ENCODE measurements at regions not wholly inside any gene's neighbourhood (a gene's known extent, or its start where the extent isn't known, plus 50 kb on each side); places are given as distances from the start of the nearest gene placed in this dataset.

- H3K4ac ChIP-seq (ENCODE audit: low read depth, low read length): no peak overlapping the region
- peaks cover 0 to 3% of the 10 kb centered on the region in 2 experiments; a peak in 2 of 4 replicates for H3K4me1 Mint-ChIP-seq
- no peak overlapping the region for H2BK5ac ChIP-seq (ENCODE audit: insufficient read length, low read length)
- H2BK20ac ChIP-seq (ENCODE audit: low read depth, low read length, poor library complexity, severe bottlenecking): no peak overlapping the region
- no peak overlapping the region for H4K8ac ChIP-seq (replicated peaks; ENCODE audit: insufficient read length, low read depth, low read length)
- H3K23me2 ChIP-seq (ENCODE audit: insufficient read length, low read depth, low read length, poor library complexity, severe bottlenecking): no peaks in the 10 kb centered on the region
- DNase-seq: no peak
- H3K56ac ChIP-seq (ENCODE audit: insufficient read length, low read depth, low read length): no peak overlapping the region
- H3K9ac ChIP-seq (ENCODE audit: extremely low read depth, insufficient read length, low read length): no peak overlapping the region
- no peak overlapping the region for H2AK5ac ChIP-seq (ENCODE audit: insufficient read length, low read length)
- H3K27me3 ChIP-seq (ENCODE audit: insufficient read depth, low read length): peaks cover 3% of the 10 kb centered on the region; the same call in 1 of the 2 replicates
- H3T11ph ChIP-seq (ENCODE audit: low read length): no peak overlapping the region
- no peak overlapping the region for H2BK12ac ChIP-seq (ENCODE audit: insufficient read length, low read depth, low read length)
- no peak overlapping the region for H3K4me3 Mint-ChIP-seq
- H4K5ac ChIP-seq (ENCODE audit: insufficient read length, low read depth, low read length): no peak overlapping the region
- H2BK15ac ChIP-seq (ENCODE audit: low read depth, low read length): no peak overlapping the region
- peaks cover 29% of the 10 kb centered on the region for H3K27me3 Mint-ChIP-seq (ENCODE audit: low read depth)
- no peaks in the 10 kb centered on the region for H3K36me3 Mint-ChIP-seq (ENCODE audit: insufficient read depth in 1 of 3, low read depth in 3 of 3)
- no peaks in the 10 kb centered on the region for H3K4me1 ChIP-seq (ENCODE audit: insufficient read depth, low read length)
- no peak overlapping the region for H3K18ac ChIP-seq (ENCODE audit: insufficient read length, low read depth, low read length)
- H3K14ac ChIP-seq (ENCODE audit: insufficient read depth, low read length): no peak overlapping the region
- no CpG with 5 or more reads among the region's 4 CpGs for WGBS (ENCODE audit: extremely low coverage, insufficient read length, low lambda C conversion rate)
- no peak overlapping the region for H3K27ac Mint-ChIP-seq
- H3K4me2 ChIP-seq (ENCODE audit: insufficient read depth, insufficient read length, low read length): no peak overlapping the region
- no peak overlapping the region for H3K27ac ChIP-seq (ENCODE audit: insufficient read length, low read depth, low read length)
- TF ChIP-seq, protein P1, sequence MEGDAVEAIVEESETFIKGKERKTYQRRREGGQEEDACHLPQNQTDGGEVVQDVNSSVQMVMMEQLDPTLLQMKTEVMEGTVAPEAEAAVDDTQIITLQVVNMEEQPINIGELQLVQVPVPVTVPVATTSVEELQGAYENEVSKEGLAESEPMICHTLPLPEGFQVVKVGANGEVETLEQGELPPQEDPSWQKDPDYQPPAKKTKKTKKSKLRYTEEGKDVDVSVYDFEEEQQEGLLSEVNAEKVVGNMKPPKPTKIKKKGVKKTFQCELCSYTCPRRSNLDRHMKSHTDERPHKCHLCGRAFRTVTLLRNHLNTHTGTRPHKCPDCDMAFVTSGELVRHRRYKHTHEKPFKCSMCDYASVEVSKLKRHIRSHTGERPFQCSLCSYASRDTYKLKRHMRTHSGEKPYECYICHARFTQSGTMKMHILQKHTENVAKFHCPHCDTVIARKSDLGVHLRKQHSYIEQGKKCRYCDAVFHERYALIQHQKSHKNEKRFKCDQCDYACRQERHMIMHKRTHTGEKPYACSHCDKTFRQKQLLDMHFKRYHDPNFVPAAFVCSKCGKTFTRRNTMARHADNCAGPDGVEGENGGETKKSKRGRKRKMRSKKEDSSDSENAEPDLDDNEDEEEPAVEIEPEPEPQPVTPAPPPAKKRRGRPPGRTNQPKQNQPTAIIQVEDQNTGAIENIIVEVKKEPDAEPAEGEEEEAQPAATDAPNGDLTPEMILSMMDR (conservative IDR thresholded peaks at IDR 0.05): no peak
- H3K9me3 Mint-ChIP-seq: no peaks in the 10 kb centered on the region
- no peak overlapping the region for H4K91ac ChIP-seq (ENCODE audit: insufficient read length, low read depth, low read length)
- H3K79me2 ChIP-seq (ENCODE audit: insufficient read depth, low read length): no peaks in the 10 kb centered on the region
- no peak overlapping the region for H3K23ac ChIP-seq (ENCODE audit: insufficient read length, low read depth, low read length)
- H3K79me1 ChIP-seq (ENCODE audit: insufficient read depth, low read depth, low read length, poor library complexity, severe bottlenecking): no peaks in the 10 kb centered on the region
- H3K9me3 ChIP-seq (ENCODE audit: control insufficient read depth, low read depth, low read length): no peaks in the 10 kb centered on the region
- no peaks in the 10 kb centered on the region for H4K20me1 ChIP-seq (ENCODE audit: control insufficient read depth, insufficient read depth, insufficient read length)
- no peak overlapping the region for H2AFZ ChIP-seq (ENCODE audit: low read length)
- H2BK120ac ChIP-seq (ENCODE audit: low read depth, low read length, poor library complexity, severe bottlenecking): no peak overlapping the region
Measured at GRCh38 chr18:22268641-22269128, 99.3 kb downstream of the GATA6 start.
